ENCODE measurements at regions not wholly inside any gene's neighbourhood (a gene's known extent, or its start where the extent isn't known, plus 50 kb on each side); places are given as distances from the start of the nearest gene placed in this dataset.

GRCh38 chr17:33457477-33457876 lies 164.4 kb upstream of the ASIC2 start:
- no peak overlapping the region for H3K9ac ChIP-seq (ENCODE audit: low read length)
- 0 out of 2 replicates have a peak, but pooled peaks cover 2% of the 10 kb centered on the region for H3K4me1 ChIP-seq (ENCODE audit: low read length)
- H3K4me2 ChIP-seq (ENCODE audit: low read length) = no peak overlapping the region
- no peak overlapping the region for H3K27ac ChIP-seq (ENCODE audit: low read length)
- H3K4me3 ChIP-seq (ENCODE audit: low read length) = no peak overlapping the region
- no peaks in the 10 kb centered on the region for H3K36me3 ChIP-seq (replicated peaks; ENCODE audit: low read depth, low read length)
- H3K27me3 ChIP-seq (ENCODE audit: low read depth, low read length) = peaks cover 48% of the 10 kb centered on the region
- H3K9me3 ChIP-seq (ENCODE audit: insufficient read depth, low read length) = no peaks in the 10 kb centered on the region
- H2AFZ ChIP-seq (ENCODE audit: low read depth, low read length) = no peak overlapping the region
- TF ChIP-seq EZH2phosphoT487 (IDR thresholded peaks at IDR 0.05; ENCODE audit: low read depth) = no peak
- TF ChIP-seq CTCF (IDR thresholded peaks at IDR 0.05; ENCODE audit: low read depth, low read length) = no peak
- H4K20me1 ChIP-seq (ENCODE audit: insufficient read depth, low read length) = no peaks in the 10 kb centered on the region
- H3K79me2 ChIP-seq (ENCODE audit: low read length) = no peaks in the 10 kb centered on the region

- TF ChIP-seq CTCF (IDR thresholded peaks at IDR 0.05; ENCODE audit: low read depth, low read length) (no peak), EZH2phosphoT487 (IDR thresholded peaks at IDR 0.05; ENCODE audit: low read depth) (no peak)
- H4K20me1 ChIP-seq (ENCODE audit: insufficient read depth, low read length) = no peaks in the 10 kb centered on the region
- no peaks in the 10 kb centered on the region for H3K9me3 ChIP-seq (ENCODE audit: insufficient read depth, low read length)
- H2AFZ ChIP-seq (ENCODE audit: low read depth, low read length) = no peak overlapping the region
- H3K4me1 ChIP-seq (ENCODE audit: low read length) = 0 out of 2 replicates have a peak, but pooled peaks cover 2% of the 10 kb centered on the region
- no peaks in the 10 kb centered on the region for H3K79me2 ChIP-seq (ENCODE audit: low read length)
- no peaks in the 10 kb centered on the region for H3K36me3 ChIP-seq (replicated peaks; ENCODE audit: low read depth, low read length)
- H3K27me3 ChIP-seq (ENCODE audit: low read depth, low read length) = peaks cover 48% of the 10 kb centered on the region
- peak overlapping the region; percentile 15; the same call in 1 of the 2 replicates for H3K4me2 ChIP-seq (ENCODE audit: low read length)
- no peak overlapping the region for H3K27ac ChIP-seq (ENCODE audit: low read length)
- no peak overlapping the region for H3K4me3 ChIP-seq (ENCODE audit: low read length)
- H3K9ac ChIP-seq (ENCODE audit: low read length) = no peak overlapping the region
Observed at GRCh38 chr17:33459078-33459940, 166.2 kb upstream of the ASIC2 start.

- H3K79me2 ChIP-seq (ENCODE audit: low read length) = no peaks in the 10 kb centered on the region
- no peak overlapping the region for H3K4me3 ChIP-seq (ENCODE audit: low read length)
- H3K27ac ChIP-seq (ENCODE audit: low read length) = no peak overlapping the region
- H3K4me1 ChIP-seq (ENCODE audit: low read length) = 0 out of 2 replicates have a peak, but pooled peaks cover 2% of the 10 kb centered on the region
- no peak overlapping the region for H3K9ac ChIP-seq (ENCODE audit: low read length)
- H2AFZ ChIP-seq (ENCODE audit: low read depth, low read length) = no peak overlapping the region
- H4K20me1 ChIP-seq (ENCODE audit: insufficient read depth, low read length) = no peaks in the 10 kb centered on the region
- peaks cover 48% of the 10 kb centered on the region for H3K27me3 ChIP-seq (ENCODE audit: low read depth, low read length)
- no peaks in the 10 kb centered on the region for H3K9me3 ChIP-seq (ENCODE audit: insufficient read depth, low read length)
- TF ChIP-seq EZH2phosphoT487 (IDR thresholded peaks at IDR 0.05; ENCODE audit: low read depth) (no peak), CTCF (IDR thresholded peaks at IDR 0.05; ENCODE audit: low read depth, low read length) (no peak)
- H3K4me2 ChIP-seq (ENCODE audit: low read length) = no peak overlapping the region
- H3K36me3 ChIP-seq (replicated peaks; ENCODE audit: low read depth, low read length) = no peaks in the 10 kb centered on the region
Observed at GRCh38 chr17:33460781-33461450, 167.8 kb upstream of the ASIC2 start.

- H3K79me2 ChIP-seq (ENCODE audit: low read length) = no peaks in the 10 kb centered on the region
- no peaks in the 10 kb centered on the region for H3K9me3 ChIP-seq (ENCODE audit: insufficient read depth, low read length)
- no peaks in the 10 kb centered on the region for H3K36me3 ChIP-seq (replicated peaks; ENCODE audit: low read depth, low read length)
- no peak overlapping the region for H3K4me2 ChIP-seq (ENCODE audit: low read length)
- no peak overlapping the region for H3K4me3 ChIP-seq (ENCODE audit: low read length)
- TF ChIP-seq EZH2phosphoT487 (IDR thresholded peaks at IDR 0.05; ENCODE audit: low read depth) = no peak
- no peak for TF ChIP-seq CTCF (IDR thresholded peaks at IDR 0.05; ENCODE audit: low read depth, low read length)
- no peaks in the 10 kb centered on the region for H4K20me1 ChIP-seq (ENCODE audit: insufficient read depth, low read length)
- no peak overlapping the region for H3K27ac ChIP-seq (ENCODE audit: low read length)
- 0 out of 2 replicates have a peak, but pooled peaks cover 2% of the 10 kb centered on the region for H3K4me1 ChIP-seq (ENCODE audit: low read length)
- H3K27me3 ChIP-seq (ENCODE audit: low read depth, low read length) = peaks cover 31% of the 10 kb centered on the region
- H2AFZ ChIP-seq (ENCODE audit: low read depth, low read length) = no peak overlapping the region
- H3K9ac ChIP-seq (ENCODE audit: low read length) = no peak overlapping the region
Observed at GRCh38 chr17:33463887-33464286, 170.8 kb upstream of the ASIC2 start.

Data from OCI-LY3 (cell line).